ENCODE measurements at regions not wholly inside any gene's neighbourhood (a gene's known extent, or its start where the extent isn't known, plus 50 kb on each side); places are given as distances from the start of the nearest gene placed in this dataset.

GRCh38 chr15:70301396-70301795 is 203.7 kb upstream of the TLE3 start:
- no peak for DNase-seq

- DNase-seq: no peak
Observed at GRCh38 chr15:70299931-70300869, 202.5 kb upstream of the TLE3 start.

GRCh38 chr15:70297465-70298058 is 199.8 kb upstream of the TLE3 start:
- no peak for DNase-seq

- DNase-seq: no peak
Observed at GRCh38 chr15:70294731-70295305, 197.1 kb upstream of the TLE3 start.

- no peak for DNase-seq
Observed at GRCh38 chr15:70293591-70294470, 196.1 kb upstream of the TLE3 start.

GRCh38 chr15:70293138-70293537 is 195.4 kb upstream of the TLE3 start:
- DNase-seq: no peak

- no peak for DNase-seq
Observed at GRCh38 chr15:70292076-70292760, 194.5 kb upstream of the TLE3 start.

GRCh38 chr15:70291305-70292075 is 193.8 kb upstream of the TLE3 start:
- no peak for DNase-seq

GRCh38 chr15:70290708-70291107 is 193.0 kb upstream of the TLE3 start:
- DNase-seq: no peak

- DNase-seq: no peak
Observed at GRCh38 chr15:70289191-70289955, 191.7 kb upstream of the TLE3 start.

GRCh38 chr15:70286113-70286806 is 188.5 kb upstream of the TLE3 start:
- no peak for DNase-seq

- DNase-seq: no peak
Observed at GRCh38 chr15:70284438-70285214, 186.9 kb upstream of the TLE3 start.

GRCh38 chr15:70283511-70283910 is 185.8 kb upstream of the TLE3 start:
- DNase-seq: no peak

- no peak for DNase-seq
Observed at GRCh38 chr15:70281811-70282307, 184.1 kb upstream of the TLE3 start.

- no peak for DNase-seq
Observed at GRCh38 chr15:70281261-70281810, 183.6 kb upstream of the TLE3 start.

GRCh38 chr15:70280781-70281180 is 183.1 kb upstream of the TLE3 start:
- DNase-seq: no peak

GRCh38 chr15:70279096-70279495 is 181.4 kb upstream of the TLE3 start:
- DNase-seq: no peak

GRCh38 chr15:70278644-70279043 is 180.9 kb upstream of the TLE3 start:
- no peak for DNase-seq
